OCI-LY7 (cell line): ENCODE measurements at regions not wholly inside any gene's neighbourhood (a gene's known extent, or its start where the extent isn't known, plus 50 kb on each side); places are given as distances from the start of the nearest gene placed in this dataset.

Experiments
- BruUV-seq: library from RNA; stranded (reverse); fragments of 400-500 nt; replicated peaks from 2 replicates; lab custom pipeline; 2021; lab: Mats Ljungman, UMichigan
- CTCF ChIA-PET: fragments of 300-600 bp; sonication (Branson Sonifier 250); formaldehyde crosslinking; loops from one replicate; lab custom pipeline; 2022; ENCODE audit warnings: antibody characterized with exemption; ENCODE audit not compliant: unreplicated experiment; lab: Charles Lee
- POLR2A ChIA-PET: fragments of 300-600 bp; sonication (Branson Sonifier 250); formaldehyde crosslinking; loops from one replicate; lab custom pipeline; 2022; ENCODE audit warnings: antibody characterized with exemption; lab: Charles Lee
- DNase-seq: peaks from one replicate; pipeline ENCODE4 v3.0.0-alpha.2; 2015; ENCODE audit warnings: low spot score
- H2AFZ ChIP-seq: fragments of 200-600 bp; sonication (generic), shearing (Covaris generic); 2 replicates; pipeline ENCODE4 v1.6.1; 2014; ENCODE audit warnings: mild to moderate bottlenecking, antibody characterized with exemption, low read length, moderate library complexity
- H3K27ac ChIP-seq: fragments of 200-600 bp; sonication (generic); 2 replicates; pipeline ENCODE4 v1.5.1; 2014; ENCODE audit warnings: mixed run types, low read depth, mild to moderate bottlenecking, moderate library complexity, low read length, inconsistent platforms; ENCODE audit not compliant: poor library complexity, severe bottlenecking
- H3K36me3 ChIP-seq: fragments of 200-600 bp; sonication (generic); 2 replicates; pipeline ENCODE4 v1.6.1; 2014; ENCODE audit warnings: mild to moderate bottlenecking, antibody characterized with exemption, low read length, moderate library complexity, mixed read lengths; ENCODE audit not compliant: insufficient read depth
- H3K4me1 ChIP-seq: fragments of 200-600 bp; sonication (generic); 2 replicates; pipeline ENCODE4 v1.5.1; 2014; ENCODE audit warnings: mild to moderate bottlenecking, low read length; ENCODE audit not compliant: insufficient read depth, poor library complexity, severe bottlenecking
- H3K4me2 ChIP-seq: fragments of 200-600 bp; sonication (generic); 2 replicates; pipeline ENCODE4 v1.6.1; 2014; ENCODE audit warnings: mild to moderate bottlenecking, low read length
- H3K4me3 ChIP-seq: fragments of 200-600 bp; sonication (generic); 2 replicates; pipeline ENCODE4 v1.5.1; 2014; ENCODE audit warnings: mild to moderate bottlenecking, low read depth, low read length; ENCODE audit not compliant: poor library complexity, severe bottlenecking
- H3K79me2 ChIP-seq: fragments of 200-600 bp; sonication (generic); 2 replicates; pipeline ENCODE4 v1.6.1; 2016; ENCODE audit warnings: low read depth, mild to moderate bottlenecking, low read length, moderate library complexity, mixed read lengths; ENCODE audit not compliant: insufficient read depth
- H3K9me2 ChIP-seq: fragments of 200-600 bp; sonication (generic); 2 replicates; pipeline ENCODE4 v1.6.1; 2016; ENCODE audit warnings: mild to moderate bottlenecking, low read length, mixed read lengths; ENCODE audit not compliant: insufficient read depth
- H3K9me3 ChIP-seq: fragments of 200-600 bp; sonication (generic); 2 replicates; pipeline ENCODE4 v1.6.1; 2014; ENCODE audit warnings: mild to moderate bottlenecking, mixed run types, low read length, mixed read lengths
- H4K20me1 ChIP-seq: fragments of 200-600 bp; sonication (generic); 2 replicates; pipeline ENCODE4 v1.6.1; 2014; ENCODE audit warnings: mild to moderate bottlenecking, antibody characterized with exemption, low read length, moderate library complexity, mixed read lengths; ENCODE audit not compliant: insufficient read depth
- EZH2phosphoT487 ChIP-seq: fragments of 200-600 bp; sonication (generic); IDR thresholded peaks from 2 replicates; pipeline ENCODE4 v1.6.1; 2018; ENCODE audit warnings: low read depth, borderline replicate concordance, mild to moderate bottlenecking, mixed run types, antibody characterized with exemption, low read length, moderate library complexity, mixed read lengths
- intact Hi-C: fragments of 100-400 bp; cut with micrococcal nuclease; formaldehyde crosslinking; loops from one replicate; pipeline ENCODE4 v1.10.0; 2022; ENCODE audit not compliant: unreplicated experiment
- TF ChIP-seq, protein P1 (sequence below): fragments of 200-600 bp; sonication (generic); conservative IDR thresholded peaks from 2 replicates; pipeline ENCODE4 v1.5.1; 2014; ENCODE audit warnings: mild to moderate bottlenecking, antibody characterized with exemption, low read length, moderate library complexity, mixed read lengths

GRCh38 chr4:189837471-189837870 lies 103.2 kb upstream of the FRG1 start:
- POLR2A ChIA-PET, result interaction anchor here (0.6 kb wide), 1 partner anchor 399 kb away, joined by 3 read pairs; no protein-coding TSS in a partner anchor
- Histone ChIP-seq H3K9me2 (no peaks in the 10 kb centered on the region), H3K4me2 (no peak overlapping the region), H3K9me3 (no peaks in the 10 kb centered on the region), H3K4me1 (no peaks in the 10 kb centered on the region), H3K36me3 (no peaks in the 10 kb centered on the region), H3K4me3 (no peak overlapping the region), H2AFZ (no peak overlapping the region), H4K20me1 (no peaks in the 10 kb centered on the region), H3K27ac (no peak overlapping the region), H3K79me2 (no peaks in the 10 kb centered on the region)
- no peak for DNase-seq
- TF ChIP-seq, protein P1, sequence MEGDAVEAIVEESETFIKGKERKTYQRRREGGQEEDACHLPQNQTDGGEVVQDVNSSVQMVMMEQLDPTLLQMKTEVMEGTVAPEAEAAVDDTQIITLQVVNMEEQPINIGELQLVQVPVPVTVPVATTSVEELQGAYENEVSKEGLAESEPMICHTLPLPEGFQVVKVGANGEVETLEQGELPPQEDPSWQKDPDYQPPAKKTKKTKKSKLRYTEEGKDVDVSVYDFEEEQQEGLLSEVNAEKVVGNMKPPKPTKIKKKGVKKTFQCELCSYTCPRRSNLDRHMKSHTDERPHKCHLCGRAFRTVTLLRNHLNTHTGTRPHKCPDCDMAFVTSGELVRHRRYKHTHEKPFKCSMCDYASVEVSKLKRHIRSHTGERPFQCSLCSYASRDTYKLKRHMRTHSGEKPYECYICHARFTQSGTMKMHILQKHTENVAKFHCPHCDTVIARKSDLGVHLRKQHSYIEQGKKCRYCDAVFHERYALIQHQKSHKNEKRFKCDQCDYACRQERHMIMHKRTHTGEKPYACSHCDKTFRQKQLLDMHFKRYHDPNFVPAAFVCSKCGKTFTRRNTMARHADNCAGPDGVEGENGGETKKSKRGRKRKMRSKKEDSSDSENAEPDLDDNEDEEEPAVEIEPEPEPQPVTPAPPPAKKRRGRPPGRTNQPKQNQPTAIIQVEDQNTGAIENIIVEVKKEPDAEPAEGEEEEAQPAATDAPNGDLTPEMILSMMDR, result no peak
- TF ChIP-seq EZH2phosphoT487, result no peak
- CTCF ChIA-PET, result no interaction called here
- no TSS peak for BruUV-seq
- intact Hi-C loops, result no loop called here

GRCh38 chr4:189838821-189839497 lies 101.7 kb upstream of the FRG1 start:
- no TSS peak for BruUV-seq
- Histone ChIP-seq H3K9me3 (no peaks in the 10 kb centered on the region), H2AFZ (no peak overlapping the region), H3K4me1 (no peaks in the 10 kb centered on the region), H3K4me3 (no peak overlapping the region), H3K4me2 (no peak overlapping the region), H3K27ac (no peak overlapping the region), H3K79me2 (no peaks in the 10 kb centered on the region), H3K9me2 (no peaks in the 10 kb centered on the region), H4K20me1 (no peaks in the 10 kb centered on the region), H3K36me3 (no peaks in the 10 kb centered on the region)
- POLR2A ChIA-PET, result no interaction called here
- DNase-seq, result no peak
- CTCF ChIA-PET, result no interaction called here
- TF ChIP-seq EZH2phosphoT487, result no peak
- intact Hi-C loops, result no loop called here

GRCh38 chr4:189840356-189840755 lies 100.3 kb upstream of the FRG1 start:
- BruUV-seq, result no TSS peak
- Histone ChIP-seq H3K79me2 (no peaks in the 10 kb centered on the region), H3K9me3 (no peaks in the 10 kb centered on the region), H3K9me2 (no peaks in the 10 kb centered on the region), H3K27ac (no peak overlapping the region), H3K4me2 (no peak overlapping the region), H3K36me3 (no peaks in the 10 kb centered on the region), H3K4me1 (no peaks in the 10 kb centered on the region), H3K4me3 (no peak overlapping the region), H2AFZ (no peak overlapping the region), H4K20me1 (no peaks in the 10 kb centered on the region)
- DNase-seq, result no peak
- ChIA-PET CTCF (no interaction called here), POLR2A (no interaction called here)
- intact Hi-C loops, result no loop called here
- TF ChIP-seq EZH2phosphoT487, result no peak
- TF ChIP-seq, protein P1, result no peak
